ENCODE measurements at regions not wholly inside any gene's neighbourhood (a gene's known extent, or its start where the extent isn't known, plus 50 kb on each side); places are given as distances from the start of the nearest gene placed in this dataset.
A peak's percentile ranks its signal among the peaks of the same experiment; 100 is the strongest.

GRCh38 chr3:107035176-107035575 is 342.1 kb upstream of the CCDC54 start:
- H3K9ac ChIP-seq (ENCODE audit: low read depth, low read length) = no peak overlapping the region
- H3K9me3 ChIP-seq (ENCODE audit: control insufficient read depth, insufficient read depth, low read length) = no peaks in the 10 kb centered on the region
- no peaks in the 10 kb centered on the region for H3K36me3 ChIP-seq (ENCODE audit: control insufficient read depth, insufficient read depth, low read length)
- no peaks in the 10 kb centered on the region for H3K4me1 ChIP-seq (ENCODE audit: control insufficient read depth, insufficient read depth, low read length)
- H3K4me3 ChIP-seq (ENCODE audit: low read depth, low read length) = no peak overlapping the region
- no peaks in the 10 kb centered on the region for H3K27me3 ChIP-seq (ENCODE audit: control insufficient read depth, insufficient read depth, low read length)

- H3K4me3 ChIP-seq (ENCODE audit: low read depth, low read length) = no peak overlapping the region
- H3K36me3 ChIP-seq (ENCODE audit: control insufficient read depth, insufficient read depth, low read length) = no peaks in the 10 kb centered on the region
- no peaks in the 10 kb centered on the region for H3K27me3 ChIP-seq (ENCODE audit: control insufficient read depth, insufficient read depth, low read length)
- H3K9ac ChIP-seq (ENCODE audit: low read depth, low read length) = no peak overlapping the region
- no peaks in the 10 kb centered on the region for H3K4me1 ChIP-seq (ENCODE audit: control insufficient read depth, insufficient read depth, low read length)
- H3K9me3 ChIP-seq (ENCODE audit: control insufficient read depth, insufficient read depth, low read length) = no peaks in the 10 kb centered on the region
These were observed 332.6 kb upstream of the CCDC54 start for GRCh38 chr3:107044677-107045076.

GRCh38 chr3:107045791-107046190 is 331.4 kb upstream of the CCDC54 start:
- Histone ChIP-seq H3K4me3 (ENCODE audit: low read depth, low read length) (no peak overlapping the region), H3K4me1 (ENCODE audit: control insufficient read depth, insufficient read depth, low read length) (no peaks in the 10 kb centered on the region), H3K36me3 (ENCODE audit: control insufficient read depth, insufficient read depth, low read length) (no peaks in the 10 kb centered on the region), H3K9me3 (ENCODE audit: control insufficient read depth, insufficient read depth, low read length) (no peaks in the 10 kb centered on the region), H3K9ac (ENCODE audit: low read depth, low read length) (no peak overlapping the region), H3K27me3 (ENCODE audit: control insufficient read depth, insufficient read depth, low read length) (no peaks in the 10 kb centered on the region)

GRCh38 chr3:107055181-107055942 is 321.9 kb upstream of the CCDC54 start:
- H3K4me3 ChIP-seq (ENCODE audit: low read depth, low read length) = no peak overlapping the region
- no peaks in the 10 kb centered on the region for H3K9me3 ChIP-seq (ENCODE audit: control insufficient read depth, insufficient read depth, low read length)
- H3K9ac ChIP-seq (ENCODE audit: low read depth, low read length) = no peak overlapping the region
- H3K27me3 ChIP-seq (ENCODE audit: control insufficient read depth, insufficient read depth, low read length) = no peaks in the 10 kb centered on the region
- no peaks in the 10 kb centered on the region for H3K4me1 ChIP-seq (ENCODE audit: control insufficient read depth, insufficient read depth, low read length)
- H3K36me3 ChIP-seq (ENCODE audit: control insufficient read depth, insufficient read depth, low read length) = no peaks in the 10 kb centered on the region

- Histone ChIP-seq H3K27me3 (ENCODE audit: control insufficient read depth, insufficient read depth, low read length) (no peaks in the 10 kb centered on the region), H3K4me3 (ENCODE audit: low read depth, low read length) (no peak overlapping the region), H3K9me3 (ENCODE audit: control insufficient read depth, insufficient read depth, low read length) (no peaks in the 10 kb centered on the region), H3K4me1 (ENCODE audit: control insufficient read depth, insufficient read depth, low read length) (peaks cover 7% of the 10 kb centered on the region), H3K9ac (ENCODE audit: low read depth, low read length) (no peak overlapping the region), H3K36me3 (ENCODE audit: control insufficient read depth, insufficient read depth, low read length) (no peaks in the 10 kb centered on the region)
These were observed 315.8 kb upstream of the CCDC54 start for GRCh38 chr3:107061466-107061865.

- Histone ChIP-seq H3K4me3 (ENCODE audit: low read depth, low read length) (no peak overlapping the region), H3K9me3 (ENCODE audit: control insufficient read depth, insufficient read depth, low read length) (no peaks in the 10 kb centered on the region), H3K9ac (ENCODE audit: low read depth, low read length) (no peak overlapping the region), H3K27me3 (ENCODE audit: control insufficient read depth, insufficient read depth, low read length) (no peaks in the 10 kb centered on the region), H3K4me1 (ENCODE audit: control insufficient read depth, insufficient read depth, low read length) (peaks cover 7% of the 10 kb centered on the region), H3K36me3 (ENCODE audit: control insufficient read depth, insufficient read depth, low read length) (no peaks in the 10 kb centered on the region)
These were observed 314.9 kb upstream of the CCDC54 start for GRCh38 chr3:107062310-107062709.

- Histone ChIP-seq H3K36me3 (ENCODE audit: control insufficient read depth, insufficient read depth, low read length) (no peaks in the 10 kb centered on the region), H3K27me3 (ENCODE audit: control insufficient read depth, insufficient read depth, low read length) (no peaks in the 10 kb centered on the region), H3K9ac (ENCODE audit: low read depth, low read length) (no peak overlapping the region), H3K4me3 (ENCODE audit: low read depth, low read length) (no peak overlapping the region), H3K4me1 (ENCODE audit: control insufficient read depth, insufficient read depth, low read length) (peaks cover 7% of the 10 kb centered on the region), H3K9me3 (ENCODE audit: control insufficient read depth, insufficient read depth, low read length) (peaks cover 2% of the 10 kb centered on the region)
These were observed 314.5 kb upstream of the CCDC54 start for GRCh38 chr3:107062787-107063186.

GRCh38 chr3:107063351-107063750 is 313.9 kb upstream of the CCDC54 start:
- Histone ChIP-seq H3K4me3 (ENCODE audit: low read depth, low read length) (no peak overlapping the region), H3K9me3 (ENCODE audit: control insufficient read depth, insufficient read depth, low read length) (peaks cover 2% of the 10 kb centered on the region), H3K9ac (ENCODE audit: low read depth, low read length) (no peak overlapping the region), H3K4me1 (ENCODE audit: control insufficient read depth, insufficient read depth, low read length) (peaks cover 7% of the 10 kb centered on the region), H3K36me3 (ENCODE audit: control insufficient read depth, insufficient read depth, low read length) (no peaks in the 10 kb centered on the region), H3K27me3 (ENCODE audit: control insufficient read depth, insufficient read depth, low read length) (no peaks in the 10 kb centered on the region)

- Histone ChIP-seq H3K27me3 (ENCODE audit: control insufficient read depth, insufficient read depth, low read length) (no peaks in the 10 kb centered on the region), H3K4me1 (ENCODE audit: control insufficient read depth, insufficient read depth, low read length) (peaks cover 7% of the 10 kb centered on the region), H3K9me3 (ENCODE audit: control insufficient read depth, insufficient read depth, low read length) (peaks cover 2% of the 10 kb centered on the region), H3K9ac (ENCODE audit: low read depth, low read length) (peak overlapping the region; percentile 56), H3K36me3 (ENCODE audit: control insufficient read depth, insufficient read depth, low read length) (no peaks in the 10 kb centered on the region), H3K4me3 (ENCODE audit: low read depth, low read length) (no peak overlapping the region)
These were observed 312.7 kb upstream of the CCDC54 start for GRCh38 chr3:107064405-107065060.

GRCh38 chr3:107065094-107065861 is 312.0 kb upstream of the CCDC54 start:
- H3K36me3 ChIP-seq (ENCODE audit: control insufficient read depth, insufficient read depth, low read length) = no peaks in the 10 kb centered on the region
- H3K4me1 ChIP-seq (ENCODE audit: control insufficient read depth, insufficient read depth, low read length) = peaks cover 7% of the 10 kb centered on the region
- H3K9ac ChIP-seq (ENCODE audit: low read depth, low read length) = no peak overlapping the region
- no peak overlapping the region for H3K4me3 ChIP-seq (ENCODE audit: low read depth, low read length)
- H3K27me3 ChIP-seq (ENCODE audit: control insufficient read depth, insufficient read depth, low read length) = no peaks in the 10 kb centered on the region
- H3K9me3 ChIP-seq (ENCODE audit: control insufficient read depth, insufficient read depth, low read length) = peaks cover 2% of the 10 kb centered on the region

- H3K4me1 ChIP-seq (ENCODE audit: control insufficient read depth, insufficient read depth, low read length) = peaks cover 7% of the 10 kb centered on the region
- H3K27me3 ChIP-seq (ENCODE audit: control insufficient read depth, insufficient read depth, low read length) = no peaks in the 10 kb centered on the region
- H3K36me3 ChIP-seq (ENCODE audit: control insufficient read depth, insufficient read depth, low read length) = no peaks in the 10 kb centered on the region
- peaks cover 2% of the 10 kb centered on the region for H3K9me3 ChIP-seq (ENCODE audit: control insufficient read depth, insufficient read depth, low read length)
- no peak overlapping the region for H3K9ac ChIP-seq (ENCODE audit: low read depth, low read length)
- no peak overlapping the region for H3K4me3 ChIP-seq (ENCODE audit: low read depth, low read length)
These were observed 309.8 kb upstream of the CCDC54 start for GRCh38 chr3:107067421-107067820.

Measured in iPS-15b (cell line).